DND-41 (cell line): ENCODE measurements at regions not wholly inside any gene's neighbourhood (a gene's known extent, or its start where the extent isn't known, plus 50 kb on each side); places are given as distances from the start of the nearest gene placed in this dataset.

Experiments
- ATAC-seq: fragments of 200-7000 bp; cut with Tn5 transposase; 3 replicates; pipeline ENCODE4 v1.9.1; 2021; ENCODE audit warnings: low read depth; ENCODE audit not compliant: insufficient read depth
- DNase-seq: peaks from one replicate; pipeline ENCODE4 v3.0.0-alpha.2; 2020
- H2AFZ ChIP-seq: 2 replicates; pipeline ENCODE4 v1.6.0; 2012; ENCODE audit warnings: low read depth, low read length
- H3K27ac ChIP-seq: 2 replicates; pipeline ENCODE4 v1.5.1; 2012; ENCODE audit warnings: low read length, inconsistent platforms
- H3K27me3 ChIP-seq: fragments of 200-600 bp; sonication (generic); 2 replicates; pipeline ENCODE4 v1.6.0; 2012; ENCODE audit warnings: low read length, mild to moderate bottlenecking, inconsistent platforms; ENCODE audit not compliant: insufficient read depth, poor library complexity
- H3K36me3 ChIP-seq: 2 replicates; pipeline ENCODE4 v1.5.1; 2012; ENCODE audit warnings: low read length, inconsistent platforms; ENCODE audit not compliant: insufficient read depth
- H3K4me1 ChIP-seq: 2 replicates; pipeline ENCODE4 v1.5.1; 2012; ENCODE audit warnings: mild to moderate bottlenecking, low read length; ENCODE audit not compliant: insufficient read depth
- H3K4me2 ChIP-seq: 2 replicates; pipeline ENCODE4 v1.6.0; 2012; ENCODE audit warnings: mild to moderate bottlenecking, moderate library complexity, low read length, inconsistent platforms; ENCODE audit not compliant: insufficient read depth
- H3K4me3 ChIP-seq, 2 experiments: fragments of 200-600 bp in 1 of 2; shearing (Covaris generic) in 1 of 2; 2 replicates each; pipeline ENCODE4 v1.5.1; 2012 to 2016; ENCODE audit warnings: inconsistent platforms in 2 of 2, low read length in 2 of 2, mild to moderate bottlenecking in 2 of 2, low read depth in 1 of 2, moderate library complexity in 1 of 2
- H3K79me2 ChIP-seq: 2 replicates; pipeline ENCODE4 v1.6.0; 2012; ENCODE audit warnings: low read length, inconsistent platforms; ENCODE audit not compliant: insufficient read depth
- H3K9ac ChIP-seq: 2 replicates; pipeline ENCODE4 v1.6.0; 2012; ENCODE audit warnings: low read depth, mild to moderate bottlenecking, inconsistent platforms, low read length, moderate library complexity
- H3K9me3 ChIP-seq: 2 replicates; pipeline ENCODE4 v1.5.1; 2012; ENCODE audit warnings: low read length, moderate library complexity, mild to moderate bottlenecking, inconsistent platforms; ENCODE audit not compliant: insufficient read depth, severe bottlenecking
- H4K20me1 ChIP-seq: 2 replicates; pipeline ENCODE4 v1.6.0; 2012; ENCODE audit warnings: low read length; ENCODE audit not compliant: insufficient read depth
- EZH2 ChIP-seq: IDR thresholded peaks from 3 replicates; pipeline ENCODE4 v1.6.1; 2012; ENCODE audit warnings: borderline replicate concordance, low read depth, mild to moderate bottlenecking, moderate library complexity, low read length, inconsistent platforms; ENCODE audit not compliant: severe bottlenecking
- TF ChIP-seq, protein P1 (sequence below): IDR thresholded peaks from 2 replicates; pipeline ENCODE4 v1.5.1; 2012; ENCODE audit warnings: borderline replicate concordance, low read length, moderate library complexity, mild to moderate bottlenecking; ENCODE audit not compliant: poor library complexity, severe bottlenecking; ENCODE audit errors: extremely low read depth

DNA sequence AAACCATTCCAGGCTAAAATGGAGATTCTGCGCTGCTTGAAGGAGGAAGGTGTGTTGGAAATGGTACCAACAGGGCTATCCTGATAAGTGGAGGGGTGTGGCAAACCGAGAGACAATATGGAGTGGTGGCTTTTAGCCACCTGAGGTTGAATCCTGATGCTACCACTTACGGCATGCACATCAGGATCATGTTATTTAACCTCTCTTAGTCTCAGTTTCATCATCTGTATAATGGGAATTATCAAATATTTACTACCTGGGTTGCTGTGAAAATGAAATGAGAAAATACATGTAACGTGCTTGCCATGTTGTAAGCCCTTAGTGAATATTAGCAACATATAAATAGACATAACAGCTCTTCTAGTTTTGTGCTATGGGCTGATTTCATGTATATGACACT lies 117.1 kb downstream of the TBX19 start:
- H3K36me3 ChIP-seq, result no peaks in the 10 kb centered on the region
- H3K4me2 ChIP-seq, result no peak overlapping the region
- no peaks in the 10 kb centered on the region for H4K20me1 ChIP-seq
- H2AFZ ChIP-seq, result no peak overlapping the region
- TF ChIP-seq EZH2, result no peak
- TF ChIP-seq, protein P1, sequence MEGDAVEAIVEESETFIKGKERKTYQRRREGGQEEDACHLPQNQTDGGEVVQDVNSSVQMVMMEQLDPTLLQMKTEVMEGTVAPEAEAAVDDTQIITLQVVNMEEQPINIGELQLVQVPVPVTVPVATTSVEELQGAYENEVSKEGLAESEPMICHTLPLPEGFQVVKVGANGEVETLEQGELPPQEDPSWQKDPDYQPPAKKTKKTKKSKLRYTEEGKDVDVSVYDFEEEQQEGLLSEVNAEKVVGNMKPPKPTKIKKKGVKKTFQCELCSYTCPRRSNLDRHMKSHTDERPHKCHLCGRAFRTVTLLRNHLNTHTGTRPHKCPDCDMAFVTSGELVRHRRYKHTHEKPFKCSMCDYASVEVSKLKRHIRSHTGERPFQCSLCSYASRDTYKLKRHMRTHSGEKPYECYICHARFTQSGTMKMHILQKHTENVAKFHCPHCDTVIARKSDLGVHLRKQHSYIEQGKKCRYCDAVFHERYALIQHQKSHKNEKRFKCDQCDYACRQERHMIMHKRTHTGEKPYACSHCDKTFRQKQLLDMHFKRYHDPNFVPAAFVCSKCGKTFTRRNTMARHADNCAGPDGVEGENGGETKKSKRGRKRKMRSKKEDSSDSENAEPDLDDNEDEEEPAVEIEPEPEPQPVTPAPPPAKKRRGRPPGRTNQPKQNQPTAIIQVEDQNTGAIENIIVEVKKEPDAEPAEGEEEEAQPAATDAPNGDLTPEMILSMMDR, result no peak
- DNase-seq (no peak), ATAC-seq (no peak)
- H3K9ac ChIP-seq, result no peak overlapping the region
- peaks cover 6% of the 10 kb centered on the region; the same call in 1 of the 2 replicates for H3K4me1 ChIP-seq
- no peaks in the 10 kb centered on the region for H3K27me3 ChIP-seq
- no peaks in the 10 kb centered on the region for H3K79me2 ChIP-seq
- no peak overlapping the region for H3K27ac ChIP-seq
- no peak overlapping the region for H3K4me3 ChIP-seq
- no peaks in the 10 kb centered on the region for H3K9me3 ChIP-seq

DNA sequence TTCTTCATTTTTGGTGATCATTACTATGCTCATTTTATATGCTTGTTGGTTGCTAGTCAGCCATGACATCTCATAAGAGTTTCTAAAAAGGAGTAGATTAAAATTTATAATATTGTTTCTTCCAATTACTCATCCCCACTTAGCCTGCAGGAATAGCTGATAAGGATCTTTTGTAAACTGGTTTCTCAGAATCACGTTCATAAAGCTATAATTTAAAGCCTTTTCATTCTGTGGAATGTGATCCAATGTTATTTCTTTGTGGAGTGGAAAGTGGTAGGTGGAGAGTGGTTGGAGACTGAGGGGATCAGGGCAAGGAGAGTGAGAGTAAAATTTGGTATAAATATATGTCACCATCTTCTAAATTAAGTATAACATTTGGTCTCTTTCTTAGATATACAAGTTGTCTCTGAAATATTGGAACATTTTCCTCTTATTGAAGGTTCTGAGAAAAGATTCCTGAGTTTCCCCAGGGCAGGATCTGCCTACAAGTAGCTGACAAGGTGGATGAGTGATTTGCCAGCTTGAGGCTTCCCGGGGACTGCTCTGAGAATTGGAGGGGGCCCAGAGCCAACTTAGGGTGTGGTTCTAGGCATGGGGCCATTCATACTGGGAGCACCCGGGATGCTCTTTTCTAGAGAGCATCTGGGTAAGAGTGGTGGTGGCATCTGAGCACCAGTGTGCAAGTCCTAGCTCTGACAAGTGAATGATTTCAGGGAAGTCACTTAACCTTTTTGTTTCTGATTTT lies 116.4 kb downstream of the TBX19 start:
- H3K4me1 ChIP-seq, result peaks cover 4% of the 10 kb centered on the region; the same call in 1 of the 2 replicates
- ATAC-seq, result no peak

DNA sequence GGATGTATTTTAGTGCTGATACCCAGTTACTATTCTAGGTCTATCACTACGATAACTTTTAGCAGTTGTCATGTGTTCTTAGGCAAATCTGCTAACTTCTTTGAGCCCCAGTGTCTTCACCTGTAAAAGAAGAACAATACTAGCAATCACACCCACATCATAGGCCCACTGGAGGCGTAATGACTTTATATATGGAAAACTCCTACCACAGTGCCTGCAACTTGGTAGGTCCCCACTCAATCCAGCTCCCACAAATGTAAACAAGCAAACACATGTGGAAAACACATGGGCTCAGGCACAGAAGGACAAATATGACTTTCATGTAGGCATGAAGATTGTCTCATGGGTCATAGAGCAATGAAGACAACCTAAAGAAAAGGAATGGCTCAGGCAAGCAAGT lies 115.8 kb downstream of the TBX19 start:
- Histone ChIP-seq H3K9ac (no peak overlapping the region), H3K36me3 (no peaks in the 10 kb centered on the region), H3K9me3 (no peaks in the 10 kb centered on the region), H3K27ac (no peak overlapping the region), H3K4me2 (no peak overlapping the region), H4K20me1 (no peaks in the 10 kb centered on the region), H3K27me3 (no peaks in the 10 kb centered on the region), H2AFZ (no peak overlapping the region), H3K79me2 (no peaks in the 10 kb centered on the region), H3K4me3 (no peak overlapping the region), H3K4me1 (no peaks in the 10 kb centered on the region)
- DNase-seq, result no peak
- TF ChIP-seq, protein P1, result no peak
- no peak for TF ChIP-seq EZH2
- no peak for ATAC-seq

More for the DNA sequence above, 116.4 kb downstream of the TBX19 start:
- Histone ChIP-seq H3K4me2 (no peak overlapping the region), H3K4me3 (no peak overlapping the region), H3K79me2 (no peaks in the 10 kb centered on the region), H4K20me1 (no peaks in the 10 kb centered on the region), H3K27ac (no peak overlapping the region), H2AFZ (no peak overlapping the region), H3K9me3 (no peaks in the 10 kb centered on the region), H3K36me3 (no peaks in the 10 kb centered on the region), H3K9ac (no peak overlapping the region), H3K27me3 (no peaks in the 10 kb centered on the region)
- DNase-seq, result no peak
- TF ChIP-seq, protein P1, result no peak
- TF ChIP-seq EZH2, result no peak
